SK-N-SH (cell line): ENCODE measurements at regions not wholly inside any gene's neighbourhood (a gene's known extent, or its start where the extent isn't known, plus 50 kb on each side); places are given as distances from the start of the nearest gene placed in this dataset.

Experiments
- CTCF ChIA-PET: fragments of 300-600, 350-600 bp; formaldehyde crosslinking; extraction: SDS; loops from one replicate; lab custom pipeline; 2021; lab: Yijun Ruan, JAX
- POLR2A ChIA-PET: fragments of 350-600 bp; sonication (Branson Sonifier 250); formaldehyde crosslinking; extraction: SDS; loops from one replicate; lab custom pipeline; 2020; ENCODE audit warnings: antibody characterized with exemption, inconsistent platforms; lab: Yijun Ruan, JAX
- DNase-seq: peaks from one replicate; pipeline ENCODE4 v3.0.0; 2012
- H2AFZ ChIP-seq: fragments of 200-600 bp; sonication (generic); 2 replicates; pipeline ENCODE4 v1.8.1; 2016; ENCODE audit warnings: antibody characterized with exemption, mild to moderate bottlenecking, low read depth
- H3F3A ChIP-seq: fragments of 200-600 bp; sonication (generic); replicated peaks from 2 replicates; pipeline ENCODE3; 2016; ENCODE audit warnings: antibody characterized with exemption, mild to moderate bottlenecking; ENCODE audit not compliant: insufficient read depth
- H3K27ac ChIP-seq, 2 experiments: fragments of 200-500 bp in 1 of 2; fragments of 200-600 bp in 1 of 2; sonication (Bioruptor generic) in 1 of 2; sonication (generic), shearing (Covaris generic) in 1 of 2; 2 replicates each; pipeline versions ENCODE4 v1.5.1 to v1.6.1; 2014 to 2016; ENCODE audit warnings: low read depth in 2 of 2, inconsistent platforms in 1 of 2, low read length in 1 of 2, mild to moderate bottlenecking in 1 of 2, mixed read lengths in 1 of 2
- H3K27me3 ChIP-seq: fragments of 200-600 bp; sonication (generic), shearing (Covaris generic); 2 replicates; pipeline ENCODE4 v1.6.1; 2016; ENCODE audit warnings: mixed run types; ENCODE audit not compliant: insufficient read depth
- H3K36me3 ChIP-seq, 2 experiments: fragments of 200-500 bp in 1 of 2; fragments of 200-600 bp in 1 of 2; sonication (Bioruptor generic) in 1 of 2; sonication (generic) in 1 of 2; replicated peaks in 1 of 2; 2 replicates each; pipeline versions ENCODE3 to v1.5.1; 2014 to 2016; ENCODE audit warnings: low read length in 1 of 2, mild to moderate bottlenecking in 1 of 2; ENCODE audit not compliant: insufficient read depth in 2 of 2, control insufficient read depth in 1 of 2
- H3K4me1 ChIP-seq, 2 experiments: fragments of 200-500 bp in 1 of 2; fragments of 200-600 bp in 1 of 2; sonication (Bioruptor generic) in 1 of 2; sonication (generic), shearing (Covaris generic) in 1 of 2; 2 replicates each; pipeline versions ENCODE4 v1.5.1 to v1.6.1; 2014 to 2016; ENCODE audit warnings: low read depth in 1 of 2, low read length in 1 of 2, mixed run types in 1 of 2; ENCODE audit not compliant: insufficient read depth in 2 of 2, control insufficient read depth in 1 of 2
- H3K4me2 ChIP-seq: fragments of 200-600 bp; sonication (generic), shearing (Covaris generic); 2 replicates; pipeline ENCODE4 v1.6.1; 2017; ENCODE audit warnings: mixed run types
- H3K4me3 ChIP-seq, 2 experiments: fragments of 200-500 bp in 1 of 2; fragments of 200-600 bp in 1 of 2; sonication (Bioruptor generic) in 1 of 2; sonication (generic), shearing (Covaris generic) in 1 of 2; 2 replicates each; pipeline versions ENCODE4 v1.5.1 to v1.8.1; 2014 to 2016; ENCODE audit warnings: low read depth in 2 of 2, inconsistent platforms in 1 of 2, low read length in 1 of 2, mild to moderate bottlenecking in 1 of 2, mixed read lengths in 1 of 2, moderate library complexity in 1 of 2
- H3K79me2 ChIP-seq: fragments of 200-600 bp; sonication (generic); 2 replicates; pipeline ENCODE4 v1.8.1; 2017; ENCODE audit warnings: mild to moderate bottlenecking; ENCODE audit not compliant: insufficient read depth
- H3K9ac ChIP-seq: fragments of 200-600 bp; sonication (generic); 2 replicates; pipeline ENCODE4 v1.6.1; 2017; ENCODE audit warnings: mixed run types
- H3K9me2 ChIP-seq: fragments of 200-600 bp; sonication (generic); 2 replicates; pipeline ENCODE4 v1.6.1; 2017; ENCODE audit warnings: mixed run types
- H3K9me3 ChIP-seq: fragments of 200-600 bp; sonication (generic); 2 replicates; pipeline ENCODE4 v1.6.1; 2017; ENCODE audit warnings: mixed run types, mild to moderate bottlenecking, moderate library complexity
- H4K20me1 ChIP-seq: fragments of 200-600 bp; sonication (generic); 2 replicates; pipeline ENCODE4 v1.6.1; 2017; ENCODE audit warnings: mild to moderate bottlenecking, mixed run types; ENCODE audit not compliant: insufficient read depth
- CHD2 ChIP-seq: fragments of 150-350 bp; IDR thresholded peaks from 2 replicates; pipeline ENCODE4 v1.6.1; 2018; ENCODE audit warnings: low read length; ENCODE audit not compliant: partially characterized antibody
- CTCF ChIP-seq: fragments of 200-600 bp; sonication (generic); IDR thresholded peaks from 2 replicates; pipeline ENCODE4 v1.6.1; 2017; ENCODE audit warnings: antibody characterized with exemption, mild to moderate bottlenecking, moderate library complexity
- ELF1 ChIP-seq: IDR thresholded peaks from 2 replicates; pipeline ENCODE4 v1.4.0; 2012
- EP300 ChIP-seq, 2 experiments: IDR thresholded peaks; 2 replicates each; pipeline versions ENCODE4 v1.4.0 to v1.6.1; 2012; ENCODE audit warnings: borderline replicate concordance in 1 of 2, low read depth in 1 of 2, low read length in 1 of 2
- FOSL2 ChIP-seq: IDR thresholded peaks from 2 replicates; pipeline ENCODE4 v1.4.0; 2012; ENCODE audit warnings: low read depth, mild to moderate bottlenecking, moderate library complexity, borderline replicate concordance
- FOXJ3 ChIP-seq: sonication (generic); formaldehyde crosslinking; IDR thresholded peaks from 2 replicates; pipeline ENCODE4 v1.5.1; 2020; ENCODE audit warnings: mild to moderate bottlenecking, missing genetic modification reagents
- FOXM1 ChIP-seq: IDR thresholded peaks from 2 replicates; pipeline ENCODE4 v1.4.0; 2012; ENCODE audit warnings: low read depth, mild to moderate bottlenecking
- MXI1 ChIP-seq: IDR thresholded peaks from 2 replicates; pipeline ENCODE4 v1.6.1; 2012; ENCODE audit warnings: mild to moderate bottlenecking, low read depth, low read length, improper control_type of control experiment
- NFIC ChIP-seq: IDR thresholded peaks from 2 replicates; pipeline ENCODE4 v1.4.0; 2012; ENCODE audit warnings: borderline replicate concordance
- RAD21 ChIP-seq: IDR thresholded peaks from 2 replicates; pipeline ENCODE4 v1.6.1; 2012; ENCODE audit warnings: mild to moderate bottlenecking, low read length
- RCOR1 ChIP-seq: fragments of 150-350 bp; IDR thresholded peaks from 2 replicates; pipeline ENCODE4 v1.6.1; 2017; ENCODE audit warnings: antibody characterized with exemption, low read length
- TAF1 ChIP-seq: IDR thresholded peaks from 2 replicates; pipeline ENCODE4 v1.6.1; 2012; ENCODE audit warnings: low read depth, mild to moderate bottlenecking, low read length, moderate library complexity, borderline replicate concordance
- TEAD4 ChIP-seq: IDR thresholded peaks from 2 replicates; pipeline ENCODE4 v1.4.0; 2012; ENCODE audit warnings: mild to moderate bottlenecking, borderline replicate concordance; ENCODE audit not compliant: insufficient read depth
- USF1 ChIP-seq: IDR thresholded peaks from 2 replicates; pipeline ENCODE4 v1.4.0; 2012; ENCODE audit warnings: low read depth, borderline replicate concordance
- WGBS: methylation state at CpG from one replicate; pipeline ENCODE4 v1.1.6; 2017; ENCODE audit warnings: low lambda C conversion rate; 5-methylcytosine and 5-hydroxymethylcytosine counted together
- TF ChIP-seq, protein P1 (sequence below): fragments of 150-350 bp; IDR thresholded peaks from 2 replicates; pipeline ENCODE4 v1.6.1; 2017; ENCODE audit warnings: antibody characterized with exemption, low read length, low read depth, borderline replicate concordance
- TF ChIP-seq, protein P2 (sequence below): IDR thresholded peaks from 2 replicates; pipeline ENCODE4 v1.6.1; 2012; ENCODE audit warnings: mild to moderate bottlenecking, low read depth, low read length, moderate library complexity

DNA sequence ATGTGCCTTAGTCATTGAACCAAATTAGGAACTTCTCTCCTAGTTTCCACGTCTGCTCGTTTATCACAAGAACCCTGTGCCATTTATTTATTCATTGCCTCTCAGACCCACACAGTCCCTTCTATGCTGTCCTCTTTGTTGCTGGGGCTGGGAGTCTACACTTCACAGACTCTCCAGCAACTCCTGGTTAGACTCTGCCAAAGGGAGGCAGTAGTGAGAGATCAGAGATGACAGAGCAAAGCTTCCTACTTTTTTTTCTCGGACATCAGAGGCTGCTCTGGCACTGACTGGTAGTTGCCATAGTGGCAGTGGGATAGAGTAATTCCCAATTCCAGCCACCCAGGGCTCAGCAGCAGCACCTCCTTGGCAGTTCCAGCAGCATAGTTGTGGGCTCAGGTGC is 277.5 kb downstream of the BCL11A start:
- H3F3A ChIP-seq = no peaks in the 10 kb centered on the region
- no peaks in the 10 kb centered on the region for H3K9me3 ChIP-seq
- no peak for TF ChIP-seq TEAD4
- no peak for TF ChIP-seq FOSL2
- TF ChIP-seq ELF1 = no peak
- TF ChIP-seq RCOR1 = no peak
- TF ChIP-seq, all 33 proteins: peak for 0
- H3K4me3 ChIP-seq = no peak overlapping the region
- no peaks in the 10 kb centered on the region for H4K20me1 ChIP-seq
- H3K4me1 ChIP-seq = no peaks in the 10 kb centered on the region
- no peaks in the 10 kb centered on the region for H3K79me2 ChIP-seq
- H3K4me2 ChIP-seq = no peak overlapping the region
- 22% methylated on average over 3 of the region's 3 CpGs for WGBS
- H3K9ac ChIP-seq = no peak overlapping the region
- ChIA-PET POLR2A (no interaction called here), CTCF (no interaction called here)
- no peak overlapping the region for H3K27ac ChIP-seq
- H2AFZ ChIP-seq = no peak overlapping the region
- no peak for DNase-seq
- H3K36me3 ChIP-seq = no peaks in the 10 kb centered on the region
- H3K9me2 ChIP-seq = no peaks in the 10 kb centered on the region
- no peaks in the 10 kb centered on the region for H3K27me3 ChIP-seq

DNA sequence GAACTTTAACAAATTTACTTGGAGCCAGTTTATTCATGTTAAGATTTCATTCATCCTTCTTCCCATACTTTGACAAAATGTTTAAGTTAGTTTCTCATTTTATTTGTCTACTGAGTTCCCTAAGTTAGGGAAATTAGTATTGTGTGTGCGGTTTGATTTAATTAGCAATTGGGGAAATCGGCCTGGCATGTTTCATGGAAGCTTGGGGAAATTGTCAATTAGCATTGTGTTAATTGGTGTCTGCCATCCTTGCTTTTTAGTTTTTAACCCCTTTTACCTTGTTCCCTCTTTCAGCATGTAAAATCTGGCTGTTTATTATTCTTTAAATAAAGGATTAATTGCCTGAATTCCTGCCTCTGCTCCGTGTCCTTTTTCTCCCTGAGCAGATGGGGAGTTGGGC is 279.6 kb downstream of the BCL11A start:
- Histone ChIP-seq H3K4me3 (no peak overlapping the region), H3F3A (no peaks in the 10 kb centered on the region), H3K4me2 (no peak overlapping the region), H3K36me3 (no peaks in the 10 kb centered on the region), H2AFZ (no peak overlapping the region), H3K9me2 (no peaks in the 10 kb centered on the region), H3K9ac (no peak overlapping the region), H3K4me1 (no peaks in the 10 kb centered on the region), H4K20me1 (no peaks in the 10 kb centered on the region), H3K9me3 (no peaks in the 10 kb centered on the region), H3K79me2 (no peaks in the 10 kb centered on the region), H3K27ac (no peak overlapping the region), H3K27me3 (no peaks in the 10 kb centered on the region)
- CTCF ChIA-PET = no interaction called here
- no peak for TF ChIP-seq MXI1
- no peak for TF ChIP-seq CHD2
- TF ChIP-seq RAD21 = no peak
- WGBS = 9% methylated on average over 3 of the region's 3 CpGs
- no peak for DNase-seq
- POLR2A ChIA-PET = no interaction called here

DNA sequence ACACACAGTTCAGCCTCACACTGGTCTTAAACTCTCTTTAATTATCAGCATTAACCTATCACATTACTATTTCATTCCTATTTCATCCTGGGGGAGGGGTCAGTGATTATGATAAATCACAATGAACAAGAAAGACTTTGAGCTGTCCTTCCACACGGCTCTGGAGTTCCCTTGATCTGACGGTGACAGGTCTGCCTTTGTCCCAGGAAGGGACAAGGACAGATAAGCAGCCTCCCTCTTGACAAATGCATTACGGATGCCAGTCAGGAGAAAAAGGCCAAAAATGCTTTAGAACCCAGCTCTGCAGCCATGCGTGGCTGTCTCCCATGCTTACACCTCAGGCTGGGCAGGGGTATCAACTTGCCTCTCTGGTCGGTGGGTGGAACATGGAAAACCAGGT is 281.7 kb downstream of the BCL11A start:
- no peak for DNase-seq
- Histone ChIP-seq H2AFZ (no peak overlapping the region), H3K4me3 (no peak overlapping the region), H3K9ac (no peak overlapping the region), H3F3A (no peaks in the 10 kb centered on the region), H4K20me1 (no peaks in the 10 kb centered on the region), H3K9me3 (no peaks in the 10 kb centered on the region), H3K4me2 (no peak overlapping the region), H3K79me2 (no peaks in the 10 kb centered on the region), H3K4me1 (no peaks in the 10 kb centered on the region), H3K27ac (no peak overlapping the region), H3K9me2 (no peaks in the 10 kb centered on the region), H3K36me3 (no peaks in the 10 kb centered on the region), H3K27me3 (no peaks in the 10 kb centered on the region)
- 29% methylated on average over 5 of the region's 5 CpGs for WGBS
- ChIA-PET POLR2A (no interaction called here), CTCF (no interaction called here)
- TF ChIP-seq TEAD4 (no peak), CHD2 (no peak), NFIC (no peak), FOXM1 (no peak), TAF1 (no peak), FOXJ3 (CRISPR knock-in tag) (no peak), EP300 (IDR thresholded peaks at IDR 0.05; ENCODE audit: borderline replicate concordance in 1 of 2, low read depth in 1 of 2, low read length in 1 of 2) (no peak), RAD21 (no peak), CTCF (no peak), USF1 (no peak)
- TF ChIP-seq, protein P1, sequence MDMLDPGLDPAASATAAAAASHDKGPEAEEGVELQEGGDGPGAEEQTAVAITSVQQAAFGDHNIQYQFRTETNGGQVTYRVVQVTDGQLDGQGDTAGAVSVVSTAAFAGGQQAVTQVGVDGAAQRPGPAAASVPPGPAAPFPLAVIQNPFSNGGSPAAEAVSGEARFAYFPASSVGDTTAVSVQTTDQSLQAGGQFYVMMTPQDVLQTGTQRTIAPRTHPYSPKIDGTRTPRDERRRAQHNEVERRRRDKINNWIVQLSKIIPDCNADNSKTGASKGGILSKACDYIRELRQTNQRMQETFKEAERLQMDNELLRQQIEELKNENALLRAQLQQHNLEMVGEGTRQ = no peak
- TF ChIP-seq, protein P2, sequence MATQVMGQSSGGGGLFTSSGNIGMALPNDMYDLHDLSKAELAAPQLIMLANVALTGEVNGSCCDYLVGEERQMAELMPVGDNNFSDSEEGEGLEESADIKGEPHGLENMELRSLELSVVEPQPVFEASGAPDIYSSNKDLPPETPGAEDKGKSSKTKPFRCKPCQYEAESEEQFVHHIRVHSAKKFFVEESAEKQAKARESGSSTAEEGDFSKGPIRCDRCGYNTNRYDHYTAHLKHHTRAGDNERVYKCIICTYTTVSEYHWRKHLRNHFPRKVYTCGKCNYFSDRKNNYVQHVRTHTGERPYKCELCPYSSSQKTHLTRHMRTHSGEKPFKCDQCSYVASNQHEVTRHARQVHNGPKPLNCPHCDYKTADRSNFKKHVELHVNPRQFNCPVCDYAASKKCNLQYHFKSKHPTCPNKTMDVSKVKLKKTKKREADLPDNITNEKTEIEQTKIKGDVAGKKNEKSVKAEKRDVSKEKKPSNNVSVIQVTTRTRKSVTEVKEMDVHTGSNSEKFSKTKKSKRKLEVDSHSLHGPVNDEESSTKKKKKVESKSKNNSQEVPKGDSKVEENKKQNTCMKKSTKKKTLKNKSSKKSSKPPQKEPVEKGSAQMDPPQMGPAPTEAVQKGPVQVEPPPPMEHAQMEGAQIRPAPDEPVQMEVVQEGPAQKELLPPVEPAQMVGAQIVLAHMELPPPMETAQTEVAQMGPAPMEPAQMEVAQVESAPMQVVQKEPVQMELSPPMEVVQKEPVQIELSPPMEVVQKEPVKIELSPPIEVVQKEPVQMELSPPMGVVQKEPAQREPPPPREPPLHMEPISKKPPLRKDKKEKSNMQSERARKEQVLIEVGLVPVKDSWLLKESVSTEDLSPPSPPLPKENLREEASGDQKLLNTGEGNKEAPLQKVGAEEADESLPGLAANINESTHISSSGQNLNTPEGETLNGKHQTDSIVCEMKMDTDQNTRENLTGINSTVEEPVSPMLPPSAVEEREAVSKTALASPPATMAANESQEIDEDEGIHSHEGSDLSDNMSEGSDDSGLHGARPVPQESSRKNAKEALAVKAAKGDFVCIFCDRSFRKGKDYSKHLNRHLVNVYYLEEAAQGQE = no peak
